A673 (cell line): ENCODE measurements at regions not wholly inside any gene's neighbourhood (a gene's known extent, or its start where the extent isn't known, plus 50 kb on each side); places are given as distances from the start of the nearest gene placed in this dataset.

ENCODE experiments used
- BruUV-seq: library from RNA; stranded (reverse); fragments of 400-500 nt; replicated peaks from 2 replicates; lab custom pipeline; 2021; lab: Mats Ljungman, UMichigan
- CTCF ChIA-PET: fragments of 300-600 bp; sonication (Branson Sonifier 250); formaldehyde crosslinking; loops from one replicate; lab custom pipeline; 2022; ENCODE audit warnings: antibody characterized with exemption; lab: Charles Lee
- POLR2A ChIA-PET: fragments of 300-600 bp; sonication (Branson Sonifier 250); formaldehyde crosslinking; loops from one replicate; lab custom pipeline; 2022; ENCODE audit warnings: antibody characterized with exemption; ENCODE audit not compliant: low non-redundant PET; lab: Charles Lee
- DNase-seq: peaks from one replicate; pipeline ENCODE4 v3.0.0-alpha.2; 2015; ENCODE audit warnings: low spot score
- H3K27ac ChIP-seq: fragments of 200-600 bp; sonication (generic); 2 replicates; pipeline ENCODE4 v1.5.1; 2016; ENCODE audit warnings: mixed run types, low read depth, mild to moderate bottlenecking, mixed read lengths, antibody characterized with exemption, low read length; ENCODE audit not compliant: poor library complexity, severe bottlenecking
- H3K27me3 ChIP-seq: fragments of 200-600 bp; sonication (generic); replicated peaks from 2 replicates; pipeline ENCODE4 v1.6.1; 2017; ENCODE audit warnings: mixed run types, low read depth, mild to moderate bottlenecking, mixed read lengths, antibody characterized with exemption, low read length; ENCODE audit not compliant: insufficient read depth, poor library complexity
- H3K36me3 ChIP-seq: fragments of 200-600 bp; sonication (generic); 2 replicates; pipeline ENCODE4 v1.6.1; 2016; ENCODE audit warnings: mixed run types, mild to moderate bottlenecking, mixed read lengths, antibody characterized with exemption, low read length; ENCODE audit not compliant: insufficient read depth, poor library complexity, severe bottlenecking
- H3K4me1 ChIP-seq: fragments of 200-600 bp; sonication (generic); 2 replicates; pipeline ENCODE4 v1.6.1; 2017; ENCODE audit warnings: mixed run types, mild to moderate bottlenecking, mixed read lengths, antibody characterized with exemption, low read length; ENCODE audit not compliant: insufficient read depth, poor library complexity, severe bottlenecking
- H3K4me3 ChIP-seq: fragments of 200-600 bp; sonication (generic); 2 replicates; pipeline ENCODE4 v1.5.1; 2016; ENCODE audit warnings: low read depth, mixed run types, mild to moderate bottlenecking, mixed read lengths, low read length; ENCODE audit not compliant: poor library complexity, severe bottlenecking
- H3K9me3 ChIP-seq: fragments of 200-600 bp; sonication (generic); 2 replicates; pipeline ENCODE4 v1.6.1; 2016; ENCODE audit warnings: mixed run types, low read depth, mild to moderate bottlenecking, mixed read lengths, antibody characterized with exemption, low read length; ENCODE audit not compliant: poor library complexity, severe bottlenecking
- EZH2 ChIP-seq: fragments of 200-600 bp; sonication (generic); IDR thresholded peaks from 2 replicates; pipeline ENCODE4 v1.6.1; 2017; ENCODE audit warnings: borderline replicate concordance, low read depth, mild to moderate bottlenecking, mixed read lengths, antibody characterized with exemption, low read length; ENCODE audit not compliant: poor library complexity, severe bottlenecking
- intact Hi-C: fragments of 100-400 bp; cut with micrococcal nuclease; formaldehyde crosslinking; loops from one replicate; pipeline ENCODE4 v1.10.0; 2022; ENCODE audit not compliant: unreplicated experiment
- TF ChIP-seq, protein P1 (sequence below): fragments of 300-800, 200-600 bp; sonication (generic); conservative IDR thresholded peaks from 2 replicates; pipeline ENCODE4 v1.5.1; 2017; ENCODE audit warnings: low read depth, mild to moderate bottlenecking, antibody characterized with exemption, low read length, moderate library complexity, mixed read lengths

- Histone ChIP-seq H3K4me1 (no peaks in the 10 kb centered on the region), H3K27me3 (no peaks in the 10 kb centered on the region), H3K9me3 (no peaks in the 10 kb centered on the region), H3K4me3 (no peak overlapping the region), H3K36me3 (no peaks in the 10 kb centered on the region), H3K27ac (no peak overlapping the region)
- intact Hi-C loops = loop anchor here (2.0 to 5.0 kb wide), 2 partner anchors 63 to 381 kb away; no protein-coding TSS in a partner anchor
- TF ChIP-seq, protein P1, sequence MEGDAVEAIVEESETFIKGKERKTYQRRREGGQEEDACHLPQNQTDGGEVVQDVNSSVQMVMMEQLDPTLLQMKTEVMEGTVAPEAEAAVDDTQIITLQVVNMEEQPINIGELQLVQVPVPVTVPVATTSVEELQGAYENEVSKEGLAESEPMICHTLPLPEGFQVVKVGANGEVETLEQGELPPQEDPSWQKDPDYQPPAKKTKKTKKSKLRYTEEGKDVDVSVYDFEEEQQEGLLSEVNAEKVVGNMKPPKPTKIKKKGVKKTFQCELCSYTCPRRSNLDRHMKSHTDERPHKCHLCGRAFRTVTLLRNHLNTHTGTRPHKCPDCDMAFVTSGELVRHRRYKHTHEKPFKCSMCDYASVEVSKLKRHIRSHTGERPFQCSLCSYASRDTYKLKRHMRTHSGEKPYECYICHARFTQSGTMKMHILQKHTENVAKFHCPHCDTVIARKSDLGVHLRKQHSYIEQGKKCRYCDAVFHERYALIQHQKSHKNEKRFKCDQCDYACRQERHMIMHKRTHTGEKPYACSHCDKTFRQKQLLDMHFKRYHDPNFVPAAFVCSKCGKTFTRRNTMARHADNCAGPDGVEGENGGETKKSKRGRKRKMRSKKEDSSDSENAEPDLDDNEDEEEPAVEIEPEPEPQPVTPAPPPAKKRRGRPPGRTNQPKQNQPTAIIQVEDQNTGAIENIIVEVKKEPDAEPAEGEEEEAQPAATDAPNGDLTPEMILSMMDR = peak; percentile 74
- TF ChIP-seq EZH2 = no peak
- ChIA-PET POLR2A (no interaction called here), CTCF (interaction anchor here (0.6 to 2.1 kb wide), 2 partner anchors 63 to 71 kb away, joined by 5 to 8 read pairs; no protein-coding TSS in a partner anchor)
- BruUV-seq = no TSS peak
- DNase-seq = peak; percentile 73
Observed at GRCh38 chr6:142537612-142538478, 236.0 kb downstream of the ADGRG6 start.

- BruUV-seq = no TSS peak
- Histone ChIP-seq H3K4me3 (no peak overlapping the region), H3K36me3 (no peaks in the 10 kb centered on the region), H3K9me3 (no peaks in the 10 kb centered on the region), H3K4me1 (no peaks in the 10 kb centered on the region), H3K27me3 (no peaks in the 10 kb centered on the region), H3K27ac (no peak overlapping the region)
- POLR2A ChIA-PET = no interaction called here
- no peak for TF ChIP-seq EZH2
- TF ChIP-seq, protein P1 = no peak
- DNase-seq = no peak
- intact Hi-C loops = no loop called here
- CTCF ChIA-PET = no interaction called here
Observed at GRCh38 chr6:142542704-142543233, 241.0 kb downstream of the ADGRG6 start.

- POLR2A ChIA-PET = no interaction called here
- intact Hi-C loops = no loop called here
- Histone ChIP-seq H3K27ac (no peak overlapping the region), H3K9me3 (no peaks in the 10 kb centered on the region), H3K36me3 (no peaks in the 10 kb centered on the region), H3K4me1 (no peaks in the 10 kb centered on the region), H3K4me3 (no peak overlapping the region), H3K27me3 (no peaks in the 10 kb centered on the region)
- DNase-seq = no peak
- BruUV-seq = no TSS peak
- CTCF ChIA-PET = no interaction called here
- TF ChIP-seq EZH2 = no peak
- TF ChIP-seq, protein P1 = no peak
Observed at GRCh38 chr6:142543606-142544005, 241.8 kb downstream of the ADGRG6 start.
